ENCODE measurements at regions not wholly inside any gene's neighbourhood (a gene's known extent, or its start where the extent isn't known, plus 50 kb on each side); places are given as distances from the start of the nearest gene placed in this dataset.

DNA sequence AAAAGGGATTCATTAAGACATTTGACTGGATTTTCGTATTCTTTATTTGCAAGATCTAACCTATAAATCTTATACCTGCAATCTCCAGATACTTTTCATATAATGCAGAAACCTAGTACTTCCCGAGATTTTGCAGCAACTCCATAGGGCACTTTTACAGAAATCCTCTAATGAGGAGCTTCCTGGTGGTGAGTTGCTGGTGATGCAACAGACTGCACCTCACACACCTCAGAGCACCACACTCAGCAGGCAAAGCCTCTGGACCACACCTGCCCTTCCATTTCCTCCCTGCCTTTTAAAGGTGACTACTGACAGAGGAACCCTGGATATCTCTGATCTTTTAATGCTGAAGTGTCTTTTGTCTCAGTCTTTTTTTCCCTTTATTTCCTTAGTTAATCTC is 289.4 kb downstream of the TRAM1L1 start:
- Mint-ChIP-seq H3K27me3 (ENCODE audit: low read depth) (no peaks in the 10 kb centered on the region), H3K9me3 (no peaks in the 10 kb centered on the region), H3K27ac (no peak overlapping the region), H3K4me3 (no peak overlapping the region), H3K4me1 (no peaks in the 10 kb centered on the region), H3K36me3 (ENCODE audit: low read depth) (no peaks in the 10 kb centered on the region)
- TF ChIP-seq, protein P1, sequence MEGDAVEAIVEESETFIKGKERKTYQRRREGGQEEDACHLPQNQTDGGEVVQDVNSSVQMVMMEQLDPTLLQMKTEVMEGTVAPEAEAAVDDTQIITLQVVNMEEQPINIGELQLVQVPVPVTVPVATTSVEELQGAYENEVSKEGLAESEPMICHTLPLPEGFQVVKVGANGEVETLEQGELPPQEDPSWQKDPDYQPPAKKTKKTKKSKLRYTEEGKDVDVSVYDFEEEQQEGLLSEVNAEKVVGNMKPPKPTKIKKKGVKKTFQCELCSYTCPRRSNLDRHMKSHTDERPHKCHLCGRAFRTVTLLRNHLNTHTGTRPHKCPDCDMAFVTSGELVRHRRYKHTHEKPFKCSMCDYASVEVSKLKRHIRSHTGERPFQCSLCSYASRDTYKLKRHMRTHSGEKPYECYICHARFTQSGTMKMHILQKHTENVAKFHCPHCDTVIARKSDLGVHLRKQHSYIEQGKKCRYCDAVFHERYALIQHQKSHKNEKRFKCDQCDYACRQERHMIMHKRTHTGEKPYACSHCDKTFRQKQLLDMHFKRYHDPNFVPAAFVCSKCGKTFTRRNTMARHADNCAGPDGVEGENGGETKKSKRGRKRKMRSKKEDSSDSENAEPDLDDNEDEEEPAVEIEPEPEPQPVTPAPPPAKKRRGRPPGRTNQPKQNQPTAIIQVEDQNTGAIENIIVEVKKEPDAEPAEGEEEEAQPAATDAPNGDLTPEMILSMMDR (IDR thresholded peaks at IDR 0.05; ENCODE audit: unreplicated experiment in 3 of 3), result no peak

DNA sequence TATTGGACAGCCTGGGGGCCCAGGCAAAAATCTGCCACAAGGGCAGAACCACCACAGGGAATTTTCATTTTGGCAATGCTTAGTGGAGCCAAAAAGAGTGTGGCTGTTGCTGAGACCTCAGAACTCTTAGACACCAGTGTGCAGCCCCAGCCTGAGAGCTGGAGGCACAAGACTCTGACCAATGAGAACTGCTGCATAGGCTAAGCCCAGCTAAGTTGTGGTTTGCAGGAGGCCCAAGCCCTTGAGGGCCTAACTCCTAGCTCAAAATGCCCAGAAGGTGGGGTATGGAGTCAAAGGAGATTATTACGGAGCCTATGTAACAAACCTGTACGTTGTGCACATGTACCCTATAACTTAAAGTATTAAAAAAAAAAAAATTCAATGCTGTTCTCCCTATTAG is 296.7 kb downstream of the TRAM1L1 start:
- no peaks in the 10 kb centered on the region for H3K27me3 Mint-ChIP-seq (ENCODE audit: low read depth)
- no peaks in the 10 kb centered on the region for H3K9me3 Mint-ChIP-seq
- TF ChIP-seq, protein P1 (IDR thresholded peaks at IDR 0.05; ENCODE audit: unreplicated experiment in 3 of 3), result no peak
- H3K36me3 Mint-ChIP-seq (ENCODE audit: low read depth), result no peaks in the 10 kb centered on the region
- H3K27ac Mint-ChIP-seq, result no peak overlapping the region
- H3K4me3 Mint-ChIP-seq, result no peak overlapping the region
- H3K4me1 Mint-ChIP-seq, result no peaks in the 10 kb centered on the region

DNA sequence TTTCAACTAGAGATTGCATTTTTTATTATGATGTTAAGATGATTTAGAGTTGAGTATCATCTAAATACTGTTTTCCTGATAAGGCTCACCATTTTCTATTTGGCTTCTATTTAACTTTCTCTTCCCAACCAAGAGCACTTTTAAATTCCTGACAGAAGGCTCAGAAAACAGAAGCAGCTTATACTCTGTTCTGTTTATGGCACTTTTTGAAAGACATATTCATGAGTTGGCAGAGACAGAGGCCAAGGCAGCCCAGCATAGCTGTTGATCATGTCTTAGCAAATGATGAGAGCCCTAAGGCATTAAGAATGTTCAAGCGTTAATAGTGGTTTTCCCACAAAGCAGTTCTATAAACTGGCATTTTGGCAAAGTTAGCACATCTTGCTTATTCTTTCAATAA is 330.3 kb downstream of the TRAM1L1 start:
- H3K4me3 Mint-ChIP-seq, result no peak overlapping the region
- H3K4me1 Mint-ChIP-seq, result no peaks in the 10 kb centered on the region
- H3K36me3 Mint-ChIP-seq (ENCODE audit: low read depth), result no peaks in the 10 kb centered on the region
- no peaks in the 10 kb centered on the region for H3K9me3 Mint-ChIP-seq
- H3K27me3 Mint-ChIP-seq (ENCODE audit: low read depth), result no peaks in the 10 kb centered on the region
- no peak overlapping the region for H3K27ac Mint-ChIP-seq
- TF ChIP-seq, protein P1 (IDR thresholded peaks at IDR 0.05; ENCODE audit: unreplicated experiment in 3 of 3), result no peak

- Mint-ChIP-seq H3K27ac (no peak overlapping the region), H3K27me3 (ENCODE audit: low read depth) (no peaks in the 10 kb centered on the region), H3K36me3 (ENCODE audit: low read depth) (no peaks in the 10 kb centered on the region), H3K9me3 (no peaks in the 10 kb centered on the region), H3K4me1 (no peaks in the 10 kb centered on the region), H3K4me3 (no peak overlapping the region)
- TF ChIP-seq, protein P1 (IDR thresholded peaks at IDR 0.05; ENCODE audit: unreplicated experiment in 3 of 3), result no peak
Measured at GRCh38 chr4:116752027-116752426, 333.3 kb downstream of the TRAM1L1 start.

DNA sequence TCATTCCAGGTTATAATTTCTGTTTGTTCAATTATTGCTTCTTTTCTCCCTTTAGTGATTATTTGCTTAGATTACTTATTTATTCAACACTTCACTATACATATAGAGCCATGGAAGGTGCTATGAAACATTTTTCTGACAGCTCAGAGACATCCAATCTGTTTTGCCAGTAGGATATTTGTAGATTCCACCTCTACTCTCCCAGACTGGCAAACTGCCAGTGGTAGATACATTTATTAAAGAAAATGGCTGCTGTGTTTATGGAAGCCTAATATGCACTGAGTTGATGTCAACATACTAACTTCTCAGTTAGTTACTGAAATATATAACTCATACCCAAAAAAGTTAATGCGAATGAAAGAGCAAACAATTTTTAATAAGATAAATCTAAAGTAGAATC is 348.6 kb downstream of the TRAM1L1 start:
- H3K9me3 Mint-ChIP-seq, result no peaks in the 10 kb centered on the region
- no peak overlapping the region for H3K4me3 Mint-ChIP-seq
- no peak overlapping the region for H3K27ac Mint-ChIP-seq
- TF ChIP-seq, protein P1 (IDR thresholded peaks at IDR 0.05; ENCODE audit: unreplicated experiment in 3 of 3), result no peak
- no peaks in the 10 kb centered on the region for H3K27me3 Mint-ChIP-seq (ENCODE audit: low read depth)
- no peaks in the 10 kb centered on the region for H3K4me1 Mint-ChIP-seq
- H3K36me3 Mint-ChIP-seq (ENCODE audit: low read depth), result no peaks in the 10 kb centered on the region

DNA sequence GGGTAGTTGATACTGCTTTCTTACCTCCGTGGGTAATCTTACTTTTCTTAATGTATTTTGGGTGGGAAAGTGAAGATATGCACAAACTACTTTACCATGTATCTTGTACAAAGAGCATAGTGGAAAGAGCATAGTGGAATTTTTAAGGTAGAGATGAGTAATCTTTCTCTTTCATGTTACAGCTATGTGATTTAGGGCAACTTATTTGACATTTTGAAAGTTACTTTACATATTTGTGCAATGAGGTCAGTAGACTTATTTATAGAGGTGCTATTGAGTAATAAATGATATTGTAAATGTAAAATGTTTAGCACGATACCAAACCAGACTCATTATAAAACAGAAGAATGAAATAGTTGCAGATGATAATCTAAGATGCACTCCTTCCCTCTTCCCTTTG is 351.2 kb downstream of the TRAM1L1 start:
- Mint-ChIP-seq H3K27ac (no peak overlapping the region), H3K4me3 (no peak overlapping the region), H3K27me3 (ENCODE audit: low read depth) (no peaks in the 10 kb centered on the region), H3K9me3 (no peaks in the 10 kb centered on the region), H3K4me1 (no peaks in the 10 kb centered on the region), H3K36me3 (ENCODE audit: low read depth) (no peaks in the 10 kb centered on the region)
- TF ChIP-seq, protein P1 (IDR thresholded peaks at IDR 0.05; ENCODE audit: unreplicated experiment in 3 of 3), result no peak

Measured in nephron (organoid).